CD4-positive, alpha-beta T cell (primary cell): ENCODE measurements at regions not wholly inside any gene's neighbourhood (a gene's known extent, or its start where the extent isn't known, plus 50 kb on each side); places are given as distances from the start of the nearest gene placed in this dataset.

ENCODE experiments used
- ATAC-seq: fragments of 200-7000 bp; cut with Tn5 transposase; one replicate; pipeline ENCODE4 v1.10.0; 2022; ENCODE audit warnings: mild to moderate bottlenecking; ENCODE audit not compliant: poor library complexity
- CTCF ChIA-PET: fragments of 350-600 bp; sonication (Branson Sonifier 250); formaldehyde crosslinking; loops from one replicate; lab custom pipeline; 2021; ENCODE audit warnings: antibody characterized with exemption, inconsistent platforms; lab: Charles Lee
- POLR2A ChIA-PET: fragments of 350-600 bp; sonication (Branson Sonifier 250); formaldehyde crosslinking; loops from one replicate; lab custom pipeline; 2021; ENCODE audit warnings: antibody characterized with exemption, inconsistent platforms; lab: Charles Lee
- DNase-seq, 14 experiments: peaks; one replicate each; pipeline ENCODE4 v3.0.0-alpha.2; 2013 to 2020; ENCODE audit warnings: mixed read lengths in 2 of 14
- H3K27ac ChIP-seq, 2 donors: one replicate each; pipeline versions ENCODE4 v1.5.1 to v1.7.0; 2013; ENCODE audit warnings: low read length in 2 of 2, low read depth in 1 of 2, mild to moderate bottlenecking in 1 of 2
- H3K27me3 ChIP-seq, 2 experiments: 1 replicate in 1 of 2; 2 replicates in 1 of 2; pipeline versions ENCODE4 v1.6.1 to v1.7.0; 2013; ENCODE audit warnings: low read length in 2 of 2, control low read depth in 1 of 2, mild to moderate bottlenecking in 1 of 2, moderate library complexity in 1 of 2; ENCODE audit not compliant: insufficient read depth in 2 of 2, control insufficient read depth in 1 of 2
- H3K36me3 ChIP-seq: one replicate; pipeline ENCODE4 v1.6.1; 2013; ENCODE audit warnings: low read length, control low read depth; ENCODE audit not compliant: insufficient read depth
- H3K4me1 ChIP-seq: one replicate; pipeline ENCODE4 v1.6.1; 2013; ENCODE audit warnings: low read length, control low read depth; ENCODE audit not compliant: insufficient read depth
- H3K4me3 ChIP-seq: one replicate; pipeline ENCODE4 v1.5.1; 2013; ENCODE audit warnings: mild to moderate bottlenecking, low read length, moderate library complexity
- H3K9me3 ChIP-seq, 2 experiments: 1 replicate in 1 of 2; 2 replicates in 1 of 2; pipeline versions ENCODE4 v1.6.1 to v1.7.0; 2013; ENCODE audit warnings: low read length in 2 of 2, mild to moderate bottlenecking in 2 of 2, control low read depth in 1 of 2, moderate library complexity in 1 of 2; ENCODE audit not compliant: control insufficient read depth in 1 of 2, insufficient read depth in 1 of 2
- H3K27ac Mint-ChIP-seq: one replicate; pipeline ENCODE4 v1.8.0; 2020; ENCODE audit warnings: mixed read lengths
- H3K27me3 Mint-ChIP-seq: one replicate; pipeline ENCODE4 v1.8.0; 2021; ENCODE audit warnings: mixed read lengths
- H3K36me3 Mint-ChIP-seq: one replicate; pipeline ENCODE4 v1.8.0; 2021; ENCODE audit warnings: low read depth, mixed read lengths
- H3K4me1 Mint-ChIP-seq: one replicate; pipeline ENCODE4 v1.8.0; 2021; ENCODE audit warnings: low read depth, mixed read lengths
- H3K4me3 Mint-ChIP-seq: one replicate; pipeline ENCODE4 v1.8.0; 2020; ENCODE audit warnings: mild to moderate bottlenecking, mixed read lengths
- H3K9me3 Mint-ChIP-seq: one replicate; pipeline ENCODE4 v1.8.0; 2020; ENCODE audit warnings: mixed read lengths
- intact Hi-C, 2 experiments: fragments of 100-400 bp; cut with DNase I in 1 of 2; cut with micrococcal nuclease in 1 of 2; formaldehyde crosslinking; loops; one replicate each; pipeline versions ENCODE4 v1.15.1 to v1.9.0; 2023 to 2025; cut with DNase I, micrococcal nuclease
- TF ChIP-seq, protein P1 (sequence below): fragments of 200-600 bp; IDR thresholded peaks from one replicate; pipeline ENCODE4 v1.8.0; 2022; ENCODE audit warnings: antibody characterized with exemption, mild to moderate bottlenecking

DNA sequence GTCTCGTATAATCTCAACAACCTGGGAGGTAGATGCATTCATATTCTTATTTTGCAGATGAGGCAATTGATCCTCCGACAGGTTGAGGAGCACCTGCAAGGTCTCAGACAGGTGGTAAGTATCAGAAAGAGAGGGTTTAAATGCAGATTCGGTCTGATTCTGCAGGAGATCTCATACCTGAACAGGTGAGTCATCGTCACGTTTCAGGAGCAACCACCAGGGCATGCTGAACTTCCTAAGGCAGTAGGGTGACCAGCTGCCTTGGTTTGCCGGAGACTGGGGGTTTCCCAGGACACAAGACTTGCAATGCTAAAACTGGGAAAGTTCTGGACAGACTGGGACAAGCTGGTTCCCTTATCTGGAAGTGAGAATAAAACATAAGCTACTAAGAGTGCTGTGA lies 68.8 kb upstream of the TSHZ3 start:
- Mint-ChIP-seq H3K4me3 (no peak overlapping the region), H3K4me1 (no peaks in the 10 kb centered on the region), H3K27ac (no peak overlapping the region), H3K27me3 (peaks cover 61% of the 10 kb centered on the region), H3K36me3 (no peaks in the 10 kb centered on the region), H3K9me3 (no peaks in the 10 kb centered on the region)
- no peak for DNase-seq
- H3K36me3 ChIP-seq: no peaks in the 10 kb centered on the region
- H3K9me3 ChIP-seq: no peaks in the 10 kb centered on the region
- no peak overlapping the region for H3K4me3 ChIP-seq
- H3K27me3 ChIP-seq: peaks cover 0 to 14% of the 10 kb centered on the region in 2 experiments
- H3K27ac ChIP-seq: no peak overlapping the region
- ChIA-PET POLR2A (no interaction called here), CTCF (interaction anchor here (1.2 kb wide), 1 partner anchor 9 kb away, joined by 3 read pairs; no protein-coding TSS in a partner anchor)
- TF ChIP-seq, protein P1, sequence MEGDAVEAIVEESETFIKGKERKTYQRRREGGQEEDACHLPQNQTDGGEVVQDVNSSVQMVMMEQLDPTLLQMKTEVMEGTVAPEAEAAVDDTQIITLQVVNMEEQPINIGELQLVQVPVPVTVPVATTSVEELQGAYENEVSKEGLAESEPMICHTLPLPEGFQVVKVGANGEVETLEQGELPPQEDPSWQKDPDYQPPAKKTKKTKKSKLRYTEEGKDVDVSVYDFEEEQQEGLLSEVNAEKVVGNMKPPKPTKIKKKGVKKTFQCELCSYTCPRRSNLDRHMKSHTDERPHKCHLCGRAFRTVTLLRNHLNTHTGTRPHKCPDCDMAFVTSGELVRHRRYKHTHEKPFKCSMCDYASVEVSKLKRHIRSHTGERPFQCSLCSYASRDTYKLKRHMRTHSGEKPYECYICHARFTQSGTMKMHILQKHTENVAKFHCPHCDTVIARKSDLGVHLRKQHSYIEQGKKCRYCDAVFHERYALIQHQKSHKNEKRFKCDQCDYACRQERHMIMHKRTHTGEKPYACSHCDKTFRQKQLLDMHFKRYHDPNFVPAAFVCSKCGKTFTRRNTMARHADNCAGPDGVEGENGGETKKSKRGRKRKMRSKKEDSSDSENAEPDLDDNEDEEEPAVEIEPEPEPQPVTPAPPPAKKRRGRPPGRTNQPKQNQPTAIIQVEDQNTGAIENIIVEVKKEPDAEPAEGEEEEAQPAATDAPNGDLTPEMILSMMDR: no peak
- no peak for ATAC-seq
- no peaks in the 10 kb centered on the region for H3K4me1 ChIP-seq
- intact Hi-C loops: no loop called here

DNA sequence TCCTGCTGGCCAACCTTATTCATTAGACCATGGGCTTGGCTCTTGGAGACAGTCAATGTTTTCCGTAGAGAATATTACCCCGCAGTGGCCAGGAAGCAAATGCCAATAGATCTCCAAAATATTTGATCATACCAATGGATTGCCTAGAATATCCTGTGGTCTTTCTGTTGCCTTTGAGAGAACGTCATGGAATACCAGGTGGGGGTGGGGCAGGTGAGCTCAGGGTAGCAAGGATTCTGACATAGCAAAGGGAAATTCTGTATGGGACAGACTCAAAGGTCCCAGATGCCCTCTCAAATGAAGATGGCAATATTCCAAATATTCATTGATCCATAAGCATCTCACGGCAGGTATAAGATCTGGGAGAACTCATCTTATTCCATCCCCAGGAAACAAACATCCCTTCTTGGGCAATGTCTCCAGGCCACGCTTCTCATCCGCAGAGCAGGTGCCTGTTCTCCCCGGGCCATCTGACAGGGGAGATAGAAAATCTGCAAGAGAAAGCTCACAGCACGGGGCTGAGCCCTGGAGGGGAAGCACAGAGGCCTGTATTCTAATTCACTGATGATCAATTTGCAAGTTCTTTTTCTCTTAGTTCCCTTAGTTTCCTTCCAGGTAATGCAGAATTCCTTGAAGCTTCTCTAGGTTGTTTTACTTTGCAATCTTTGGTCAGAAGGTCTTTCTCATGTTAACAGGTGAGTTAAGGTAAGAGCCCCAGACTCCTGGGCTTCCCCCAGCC lies 69.6 kb upstream of the TSHZ3 start:
- CTCF ChIA-PET: no interaction called here

DNA sequence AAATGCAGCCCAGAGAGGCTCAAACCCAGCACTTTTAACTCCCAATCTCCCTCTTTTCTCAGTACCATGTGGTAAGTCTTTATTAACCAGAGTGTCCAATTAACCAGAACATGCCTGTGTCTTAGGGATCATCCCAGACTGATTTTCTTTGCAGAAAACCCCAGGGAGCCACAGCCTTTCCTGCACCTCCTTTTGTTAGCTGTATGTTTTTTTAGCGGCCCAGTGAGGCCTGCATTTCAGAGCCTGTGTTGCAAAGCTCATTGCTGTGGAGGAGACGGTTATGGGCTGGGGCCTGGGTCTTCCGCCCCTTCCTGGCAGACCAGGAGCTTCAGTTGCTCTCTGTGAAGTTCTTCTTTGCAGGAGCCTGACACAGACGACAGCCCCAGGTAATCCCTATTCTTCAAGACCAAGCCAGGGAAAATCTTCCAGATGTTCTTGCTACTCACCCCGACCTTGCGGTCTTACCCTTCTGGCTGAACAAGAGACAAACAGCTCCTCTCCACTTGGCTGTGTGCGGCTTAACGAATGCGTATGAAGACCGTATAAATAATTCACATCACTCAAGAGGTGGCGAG lies 70.7 kb upstream of the TSHZ3 start:
- ChIA-PET POLR2A (no interaction called here), CTCF (no interaction called here)
- H3K27me3 Mint-ChIP-seq: peaks cover 54% of the 10 kb centered on the region

More for the DNA sequence above, 69.6 kb upstream of the TSHZ3 start:
- Histone ChIP-seq H3K36me3 (no peaks in the 10 kb centered on the region), H3K4me3 (no peak overlapping the region), H3K4me1 (no peaks in the 10 kb centered on the region), H3K27ac (no peak overlapping the region), H3K27me3 (peaks cover 0 to 13% of the 10 kb centered on the region in 2 experiments), H3K9me3 (no peaks in the 10 kb centered on the region)
- no peak for DNase-seq
- TF ChIP-seq, protein P1: no peak
- intact Hi-C loops: no loop called here
- POLR2A ChIA-PET: no interaction called here
- Mint-ChIP-seq H3K4me1 (no peaks in the 10 kb centered on the region), H3K4me3 (no peak overlapping the region), H3K9me3 (no peaks in the 10 kb centered on the region), H3K36me3 (no peaks in the 10 kb centered on the region), H3K27ac (no peak overlapping the region), H3K27me3 (peaks cover 56% of the 10 kb centered on the region)
- no peak for ATAC-seq

More for the DNA sequence above, 70.7 kb upstream of the TSHZ3 start:
- Histone ChIP-seq H3K4me3 (no peak overlapping the region), H3K27ac (no peak overlapping the region), H3K27me3 (peaks cover 0 to 15% of the 10 kb centered on the region in 2 experiments), H3K9me3 (peaks cover 0 to 4% of the 10 kb centered on the region in 2 experiments), H3K36me3 (no peaks in the 10 kb centered on the region), H3K4me1 (no peaks in the 10 kb centered on the region)
- no peaks in the 10 kb centered on the region for H3K9me3 Mint-ChIP-seq
- H3K4me3 Mint-ChIP-seq: no peak overlapping the region
- TF ChIP-seq, protein P1: no peak
- no peak overlapping the region for H3K27ac Mint-ChIP-seq
- ATAC-seq: no peak
- no peak for DNase-seq
- no peaks in the 10 kb centered on the region for H3K4me1 Mint-ChIP-seq
- intact Hi-C loops: no loop called here
- no peaks in the 10 kb centered on the region for H3K36me3 Mint-ChIP-seq
